ENCODE measurements at regions not wholly inside any gene's neighbourhood (a gene's known extent, or its start where the extent isn't known, plus 50 kb on each side); places are given as distances from the start of the nearest gene placed in this dataset.

- Histone ChIP-seq H3K27ac (ENCODE audit: extremely low read length, insufficient read depth, low read length) (no peak overlapping the region), H3K9ac (ENCODE audit: insufficient read depth, low read depth, low read length) (no peak overlapping the region), H2AFZ (ENCODE audit: low read length) (no peak overlapping the region), H4K20me1 (ENCODE audit: insufficient read depth, low read length) (no peaks in the 10 kb centered on the region), H3K9me3 (ENCODE audit: low read length) (no peaks in the 10 kb centered on the region), H3K4me1 (ENCODE audit: insufficient read depth, low read length) (no peaks in the 10 kb centered on the region), H3K4me3 (replicated peaks in 1 of 3; ENCODE audit: insufficient read depth in 1 of 3, low read depth in 2 of 3, low read length in 3 of 3) (no peak overlapping the region), H3K4me2 (ENCODE audit: low read depth, low read length) (no peak overlapping the region), H3K36me3 (replicated peaks in 1 of 2; ENCODE audit: control insufficient read depth in 1 of 2, insufficient read depth in 2 of 2, low read length in 2 of 2) (no peaks in the 10 kb centered on the region), H3K79me2 (ENCODE audit: insufficient read depth, low read length) (no peaks in the 10 kb centered on the region), H3K27me3 (ENCODE audit: control insufficient read depth in 1 of 2, insufficient read depth in 2 of 2, low read length in 2 of 2) (no peaks in the 10 kb centered on the region)
- DNase-seq (ENCODE audit: low spot score): no peak
- CTCF ChIA-PET (ENCODE audit: low intra/inter-chr PET ratio, low total read pairs): no interaction called here
- BruUV-seq (replicated peaks): no TSS peak
- in situ Hi-C loops (cut with HindIII; ENCODE audit: extremely low pct_ligation_motif_present, low pct_unique_long_range_greater_than_20kb) (no loop called here), intact Hi-C loops (cut with micrococcal nuclease; ENCODE audit: unreplicated experiment) (no loop called here)
- POLR2A ChIA-PET: no interaction called here
- no peak for ATAC-seq
- 27% methylated on average over 2 of the region's 2 CpGs for WGBS (ENCODE audit: low lambda C conversion rate)
- no peak for FAIRE-seq
- TF ChIP-seq, protein P1, sequence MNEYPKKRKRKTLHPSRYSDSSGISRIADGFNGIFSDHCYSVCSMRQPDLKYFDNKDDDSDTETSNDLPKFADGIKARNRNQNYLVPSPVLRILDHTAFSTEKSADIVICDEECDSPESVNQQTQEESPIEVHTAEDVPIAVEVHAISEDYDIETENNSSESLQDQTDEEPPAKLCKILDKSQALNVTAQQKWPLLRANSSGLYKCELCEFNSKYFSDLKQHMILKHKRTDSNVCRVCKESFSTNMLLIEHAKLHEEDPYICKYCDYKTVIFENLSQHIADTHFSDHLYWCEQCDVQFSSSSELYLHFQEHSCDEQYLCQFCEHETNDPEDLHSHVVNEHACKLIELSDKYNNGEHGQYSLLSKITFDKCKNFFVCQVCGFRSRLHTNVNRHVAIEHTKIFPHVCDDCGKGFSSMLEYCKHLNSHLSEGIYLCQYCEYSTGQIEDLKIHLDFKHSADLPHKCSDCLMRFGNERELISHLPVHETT (CRISPR knock-in tag; conservative IDR thresholded peaks at IDR 0.05): no peak
- TF ChIP-seq CENPT (CRISPR knock-in tag; IDR thresholded peaks at IDR 0.05; ENCODE audit: low read depth) (no peak), ZBTB20 (CRISPR knock-in tag; IDR thresholded peaks at IDR 0.05; ENCODE audit: borderline replicate concordance, low read depth) (no peak), JUN (CRISPR knock-in tag; IDR thresholded peaks at IDR 0.05) (no peak), ZFP82 (CRISPR knock-in tag; IDR thresholded peaks at IDR 0.05; ENCODE audit: borderline replicate concordance) (no peak), ZNF772 (CRISPR knock-in tag; IDR thresholded peaks at IDR 0.05) (no peak), RFX5 (IDR thresholded peaks at IDR 0.05; ENCODE audit: low read depth, low read length) (no peak), ZNF574 (CRISPR knock-in tag; IDR thresholded peaks at IDR 0.05) (no peak), HIVEP1 (CRISPR knock-in tag; IDR thresholded peaks at IDR 0.05) (no peak), ZBTB26 (CRISPR knock-in tag; IDR thresholded peaks at IDR 0.05; ENCODE audit: borderline replicate concordance) (no peak), ZC3H4 (CRISPR knock-in tag; IDR thresholded peaks at IDR 0.05; ENCODE audit: borderline replicate concordance) (no peak), SATB2 (CRISPR knock-in tag; IDR thresholded peaks at IDR 0.05) (no peak), ZFP37 (CRISPR knock-in tag; IDR thresholded peaks at IDR 0.05; ENCODE audit: borderline replicate concordance) (no peak), SRSF1 (optimal IDR thresholded peaks at IDR 0.05; ENCODE audit: low read depth, low read length) (no peak), TAF1 (CRISPR knock-in tag; IDR thresholded peaks at IDR 0.05) (no peak)
- TF ChIP-seq, protein P2, sequence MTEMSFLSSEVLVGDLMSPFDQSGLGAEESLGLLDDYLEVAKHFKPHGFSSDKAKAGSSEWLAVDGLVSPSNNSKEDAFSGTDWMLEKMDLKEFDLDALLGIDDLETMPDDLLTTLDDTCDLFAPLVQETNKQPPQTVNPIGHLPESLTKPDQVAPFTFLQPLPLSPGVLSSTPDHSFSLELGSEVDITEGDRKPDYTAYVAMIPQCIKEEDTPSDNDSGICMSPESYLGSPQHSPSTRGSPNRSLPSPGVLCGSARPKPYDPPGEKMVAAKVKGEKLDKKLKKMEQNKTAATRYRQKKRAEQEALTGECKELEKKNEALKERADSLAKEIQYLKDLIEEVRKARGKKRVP (CRISPR knock-in tag; IDR thresholded peaks at IDR 0.05): no peak
- TF ChIP-seq, protein P3, sequence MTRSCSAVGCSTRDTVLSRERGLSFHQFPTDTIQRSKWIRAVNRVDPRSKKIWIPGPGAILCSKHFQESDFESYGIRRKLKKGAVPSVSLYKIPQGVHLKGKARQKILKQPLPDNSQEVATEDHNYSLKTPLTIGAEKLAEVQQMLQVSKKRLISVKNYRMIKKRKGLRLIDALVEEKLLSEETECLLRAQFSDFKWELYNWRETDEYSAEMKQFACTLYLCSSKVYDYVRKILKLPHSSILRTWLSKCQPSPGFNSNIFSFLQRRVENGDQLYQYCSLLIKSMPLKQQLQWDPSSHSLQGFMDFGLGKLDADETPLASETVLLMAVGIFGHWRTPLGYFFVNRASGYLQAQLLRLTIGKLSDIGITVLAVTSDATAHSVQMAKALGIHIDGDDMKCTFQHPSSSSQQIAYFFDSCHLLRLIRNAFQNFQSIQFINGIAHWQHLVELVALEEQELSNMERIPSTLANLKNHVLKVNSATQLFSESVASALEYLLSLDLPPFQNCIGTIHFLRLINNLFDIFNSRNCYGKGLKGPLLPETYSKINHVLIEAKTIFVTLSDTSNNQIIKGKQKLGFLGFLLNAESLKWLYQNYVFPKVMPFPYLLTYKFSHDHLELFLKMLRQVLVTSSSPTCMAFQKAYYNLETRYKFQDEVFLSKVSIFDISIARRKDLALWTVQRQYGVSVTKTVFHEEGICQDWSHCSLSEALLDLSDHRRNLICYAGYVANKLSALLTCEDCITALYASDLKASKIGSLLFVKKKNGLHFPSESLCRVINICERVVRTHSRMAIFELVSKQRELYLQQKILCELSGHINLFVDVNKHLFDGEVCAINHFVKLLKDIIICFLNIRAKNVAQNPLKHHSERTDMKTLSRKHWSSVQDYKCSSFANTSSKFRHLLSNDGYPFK (CRISPR knock-in tag; IDR thresholded peaks at IDR 0.05; ENCODE audit: borderline replicate concordance): no peak
Measured at GRCh38 chr7:91459539-91459938, 195.3 kb downstream of the FZD1 start.

Measured in HepG2 (cell line).